Common myeloid progenitor, CD34-positive (primary cell): ENCODE measurements at regions not wholly inside any gene's neighbourhood (a gene's known extent, or its start where the extent isn't known, plus 50 kb on each side); places are given as distances from the start of the nearest gene placed in this dataset.

ENCODE experiments used
- CTCF ChIA-PET: fragments of 350-600 bp; sonication (Branson Sonifier 250); formaldehyde crosslinking; loops from one replicate; lab custom pipeline; 2021; ENCODE audit warnings: antibody characterized with exemption; lab: Charles Lee
- POLR2A ChIA-PET: fragments of 350-600 bp; sonication (Branson Sonifier 250); formaldehyde crosslinking; loops from one replicate; lab custom pipeline; 2021; ENCODE audit warnings: antibody characterized with exemption; lab: Charles Lee
- DNase-seq, 3 donors: peaks; one replicate each; pipeline versions ENCODE4 v3.0.0 to v3.0.0-alpha.2; 2013
- H3K27ac ChIP-seq, 2 experiments: 1 replicate in 1 of 2; 2 replicates in 1 of 2; pipeline ENCODE4 v1.7.0; 2013; ENCODE audit warnings: inconsistent platforms in 2 of 2, low read length in 2 of 2, mild to moderate bottlenecking in 2 of 2, low read depth in 1 of 2, moderate library complexity in 1 of 2; ENCODE audit not compliant: severe bottlenecking in 2 of 2, insufficient read depth in 1 of 2, poor library complexity in 1 of 2
- H3K27me3 ChIP-seq, 5 experiments: replicated peaks in 2 of 5; 1 replicate in 3 of 5; 2 replicates in 2 of 5; pipeline versions ENCODE4 v1.6.1 to v1.7.0; 2013; ENCODE audit warnings: low read length in 4 of 5, mild to moderate bottlenecking in 2 of 5, moderate library complexity in 2 of 5, inconsistent platforms in 1 of 5; ENCODE audit not compliant: insufficient read depth in 5 of 5, control insufficient read depth in 4 of 5
- H3K36me3 ChIP-seq, 4 experiments: 1 replicate in 2 of 4; 2 replicates in 2 of 4; pipeline versions ENCODE4 v1.6.1 to v1.7.0; 2013; ENCODE audit warnings: low read length in 3 of 4, control low read depth in 1 of 4, mild to moderate bottlenecking in 1 of 4; ENCODE audit not compliant: control insufficient read depth in 4 of 4, insufficient read depth in 4 of 4
- H3K4me1 ChIP-seq, 4 experiments: 1 replicate in 3 of 4; 2 replicates in 1 of 4; pipeline versions ENCODE4 v1.6.1 to v1.7.1; 2013; ENCODE audit warnings: low read length in 3 of 4, mild to moderate bottlenecking in 3 of 4, control low read depth in 1 of 4, inconsistent platforms in 1 of 4, moderate library complexity in 1 of 4; ENCODE audit not compliant: control insufficient read depth in 4 of 4, insufficient read depth in 4 of 4; ENCODE audit errors: control extremely low read depth in 1 of 4
- H3K4me3 ChIP-seq, 7 experiments: 1 replicate in 4 of 7; 2 replicates in 3 of 7; pipeline versions ENCODE4 v1.5.1 to v1.7.0; 2013; ENCODE audit warnings: mild to moderate bottlenecking in 7 of 7, low read length in 6 of 7, moderate library complexity in 6 of 7, inconsistent platforms in 2 of 7, low read depth in 2 of 7, control low read depth in 1 of 7; ENCODE audit not compliant: insufficient read depth in 4 of 7, control insufficient read depth in 1 of 7; ENCODE audit errors: extremely low read depth in 1 of 7
- H3K9me3 ChIP-seq, 5 experiments: 1 replicate in 4 of 5; 2 replicates in 1 of 5; pipeline versions ENCODE4 v1.6.1 to v1.7.1; 2013; ENCODE audit warnings: low read length in 4 of 5, mild to moderate bottlenecking in 2 of 5, inconsistent platforms in 1 of 5, low read depth in 1 of 5, moderate library complexity in 1 of 5; ENCODE audit not compliant: control insufficient read depth in 4 of 5, insufficient read depth in 2 of 5; ENCODE audit errors: control extremely low read depth in 1 of 5
- WGBS: methylation state at CpG from one replicate; pipeline ENCODE4 v1.1.5; 2013; ENCODE audit not compliant: insufficient coverage; 5-methylcytosine and 5-hydroxymethylcytosine counted together

GRCh38 chr17:33525186-33525585, 232.1 kb upstream of the ASIC2 start:
- Histone ChIP-seq H3K27ac (no peak overlapping the region), H3K4me1 (no peaks in the 10 kb centered on the region), H3K9me3 (peaks cover 0 to 8% (median 4%) of the 10 kb centered on the region in 5 experiments), H3K36me3 (no peaks in the 10 kb centered on the region), H3K27me3 (peaks cover 0 to 14% (median 0%) of the 10 kb centered on the region in 5 experiments), H3K4me3 (no peak overlapping the region)
- ChIA-PET POLR2A (no interaction called here), CTCF (interaction anchor here (0.6 kb wide), 1 partner anchor 1114 kb away, joined by 3 read pairs; no protein-coding TSS in a partner anchor)
- DNase-seq, result no peak
- 79% methylated on average over 6 of the region's 7 CpGs for WGBS

GRCh38 chr17:33526717-33527116, 233.6 kb upstream of the ASIC2 start:
- Histone ChIP-seq H3K27ac (no peak overlapping the region), H3K4me1 (no peaks in the 10 kb centered on the region), H3K27me3 (peaks cover 0 to 14% (median 0%) of the 10 kb centered on the region in 5 experiments), H3K36me3 (no peaks in the 10 kb centered on the region), H3K9me3 (peaks cover 0 to 8% (median 4%) of the 10 kb centered on the region in 5 experiments), H3K4me3 (no peak overlapping the region)
- CTCF ChIA-PET, result interaction anchor here (0.7 kb wide), 1 partner anchor 223 kb away, joined by 3 read pairs; no protein-coding TSS in a partner anchor
- no peak for DNase-seq
- POLR2A ChIA-PET, result no interaction called here
- 93% methylated on average over 3 of the region's 5 CpGs for WGBS

DNA sequence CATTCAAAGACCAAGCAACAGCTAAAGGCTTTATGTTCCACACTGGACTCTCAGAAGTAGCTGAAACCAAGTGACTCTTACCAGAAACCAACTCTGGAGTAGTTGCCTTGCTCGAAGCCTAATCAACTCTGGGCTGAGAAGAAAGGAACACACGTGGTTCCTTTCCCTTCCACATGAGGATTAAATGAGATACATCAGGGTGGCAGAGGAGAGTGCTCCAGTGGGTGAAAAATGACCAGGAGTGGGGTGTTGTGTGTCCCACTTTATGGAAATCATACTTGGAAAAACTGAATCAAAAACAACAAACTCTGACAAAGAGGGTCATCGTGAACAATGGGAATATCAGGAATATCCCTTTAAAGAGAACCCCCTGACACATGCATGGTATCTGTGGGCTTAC, 234.2 kb upstream of the ASIC2 start:
- Histone ChIP-seq H3K36me3 (no peaks in the 10 kb centered on the region), H3K4me1 (no peaks in the 10 kb centered on the region), H3K27me3 (peaks cover 0 to 14% (median 0%) of the 10 kb centered on the region in 5 experiments), H3K4me3 (no peak overlapping the region), H3K27ac (no peak overlapping the region), H3K9me3 (peaks cover 0 to 8% (median 4%) of the 10 kb centered on the region in 5 experiments)
- CTCF ChIA-PET, result no interaction called here
- WGBS, result 100% methylated on average over 2 of the region's 3 CpGs
- POLR2A ChIA-PET, result no interaction called here
- DNase-seq, result no peak

DNA sequence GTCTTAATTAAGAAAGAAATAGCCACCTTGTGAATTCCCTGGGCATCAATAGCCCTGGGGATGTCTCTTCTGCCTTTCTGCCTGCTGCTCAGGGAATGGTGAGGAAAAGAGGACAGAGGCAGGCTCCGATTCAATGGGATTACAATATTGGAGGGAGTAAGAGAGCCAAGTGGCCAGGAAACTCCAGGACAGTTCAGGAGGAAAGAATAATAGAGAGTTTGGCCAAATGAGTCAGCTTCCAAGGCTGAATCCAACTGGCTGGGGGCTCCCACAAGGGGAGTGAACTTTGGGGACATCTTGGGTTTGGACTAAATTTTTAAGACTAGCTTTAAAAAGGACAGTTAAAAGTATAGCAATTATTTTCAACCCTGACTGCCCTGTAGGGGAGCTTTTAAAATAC, 235.8 kb upstream of the ASIC2 start:
- WGBS, result 89% methylated on average over 1 of the region's 1 CpG
- Histone ChIP-seq H3K27me3 (peaks cover 0 to 11% (median 0%) of the 10 kb centered on the region in 5 experiments), H3K9me3 (peaks cover 0 to 8% (median 4%) of the 10 kb centered on the region in 5 experiments), H3K4me1 (no peaks in the 10 kb centered on the region), H3K27ac (no peak overlapping the region), H3K36me3 (no peaks in the 10 kb centered on the region), H3K4me3 (no peak overlapping the region)
- CTCF ChIA-PET, result interaction anchor here (1.8 kb wide), 1 partner anchor 10 kb away, joined by 4 read pairs; no protein-coding TSS in a partner anchor
- DNase-seq, result no peak
- POLR2A ChIA-PET, result interaction anchor here (0.6 kb wide), 1 partner anchor 45 kb away, joined by 4 read pairs; no protein-coding TSS in a partner anchor

DNA sequence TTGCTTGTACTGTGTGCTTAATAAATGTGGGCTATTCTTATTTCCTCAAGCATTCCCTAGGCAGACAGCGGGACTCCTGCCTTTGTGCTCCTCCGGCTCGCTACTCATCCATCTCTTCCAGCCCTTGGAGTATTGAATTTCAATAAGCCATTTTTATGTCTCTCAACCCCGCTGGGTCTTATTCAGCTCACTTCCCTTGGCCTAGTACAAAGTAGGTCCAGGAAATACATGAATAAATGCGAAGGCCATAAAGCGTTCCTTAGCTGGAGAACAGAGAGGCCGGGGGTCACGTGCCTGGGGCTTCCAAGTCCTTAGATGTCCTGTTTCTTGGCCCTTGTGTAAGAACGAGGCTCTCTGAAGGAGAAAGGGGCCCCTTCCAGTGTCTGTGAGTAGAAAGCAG, 236.7 kb upstream of the ASIC2 start:
- 96% methylated on average over 7 of the region's 9 CpGs for WGBS
- POLR2A ChIA-PET, result no interaction called here
- Histone ChIP-seq H3K27ac (no peak overlapping the region), H3K9me3 (peaks cover 0 to 8% (median 4%) of the 10 kb centered on the region in 5 experiments), H3K4me1 (no peaks in the 10 kb centered on the region), H3K27me3 (peaks cover 0 to 8% (median 0%) of the 10 kb centered on the region in 5 experiments), H3K4me3 (no peak overlapping the region), H3K36me3 (no peaks in the 10 kb centered on the region)
- CTCF ChIA-PET, result interaction anchor here (1.8 kb wide), 1 partner anchor 11 kb away, joined by 4 read pairs; no protein-coding TSS in a partner anchor
- no peak for DNase-seq

GRCh38 chr17:33531311-33531710, 238.2 kb upstream of the ASIC2 start:
- no peaks in the 10 kb centered on the region for H3K4me1 ChIP-seq
- WGBS, result 94% methylated on average over 6 of the region's 6 CpGs
- no peak overlapping the region for H3K27ac ChIP-seq
- peaks cover 0 to 4% (median 0%) of the 10 kb centered on the region in 5 experiments for H3K27me3 ChIP-seq
- H3K36me3 ChIP-seq, result no peaks in the 10 kb centered on the region
- ChIA-PET POLR2A (no interaction called here), CTCF (no interaction called here)
- peaks cover 0 to 8% (median 4%) of the 10 kb centered on the region in 5 experiments for H3K9me3 ChIP-seq
- H3K4me3 ChIP-seq, result no peak overlapping the region
- no peak for DNase-seq

DNA sequence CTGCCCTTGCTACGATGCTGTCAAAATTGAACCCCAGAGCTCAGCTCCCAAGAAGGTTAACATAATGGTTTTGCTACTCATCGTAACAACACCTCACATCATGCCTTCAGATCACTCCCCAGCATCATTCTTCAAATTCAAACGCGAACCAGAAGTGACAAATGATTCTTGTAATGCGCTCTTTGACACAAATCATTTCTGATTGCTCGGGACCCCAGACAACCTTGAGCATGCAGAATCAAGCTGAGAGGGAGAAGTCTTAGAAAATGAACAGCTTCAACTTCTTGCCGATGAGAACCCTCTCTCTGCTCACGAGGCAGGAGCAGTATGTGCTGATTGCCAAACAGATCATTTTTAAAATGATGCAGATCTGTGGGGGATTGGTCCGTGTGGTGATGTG, 241.0 kb upstream of the ASIC2 start:
- CTCF ChIA-PET, result interaction anchor here (0.8 to 1.4 kb wide), 2 partner anchors 13 to 14 kb away, joined by 3 read pairs; no protein-coding TSS in a partner anchor
- peaks cover 0 to 4% (median 0%) of the 10 kb centered on the region in 5 experiments for H3K27me3 ChIP-seq

More for the DNA sequence above, 241.0 kb upstream of the ASIC2 start:
- Histone ChIP-seq H3K4me3 (no peak overlapping the region), H3K9me3 (no peaks in the 10 kb centered on the region), H3K36me3 (no peaks in the 10 kb centered on the region), H3K4me1 (no peaks in the 10 kb centered on the region), H3K27ac (no peak overlapping the region)
- POLR2A ChIA-PET, result no interaction called here
- 86% methylated on average over 7 of the region's 9 CpGs for WGBS
- no peak for DNase-seq
